CD4-positive, alpha-beta T cell treated with Interleukin-4 for 4 hours (primary cell): ENCODE measurements at regions not wholly inside any gene's neighbourhood (a gene's known extent, or its start where the extent isn't known, plus 50 kb on each side); places are given as distances from the start of the nearest gene placed in this dataset.
"Not testable (repeated sequence)": the region's sequence is repeated elsewhere in the genome, so short reads cannot be mapped to it uniquely, and the experiment has no call there.

Experiments used
- DNase-seq: peaks from one replicate; pipeline ENCODE4 v3.0.0-alpha.2; 2020

- DNase-seq, result no peak
These were observed 437.1 kb downstream of the PLPP3 start for GRCh38 chr1:56142301-56142700.

GRCh38 chr1:56139836-56140235 lies 439.5 kb downstream of the PLPP3 start:
- no peak for DNase-seq

GRCh38 chr1:56137521-56138505 lies 441.6 kb downstream of the PLPP3 start:
- no peak for DNase-seq

- DNase-seq, result no peak
These were observed 442.3 kb downstream of the PLPP3 start for GRCh38 chr1:56137090-56137489.

- no peak for DNase-seq
These were observed 443.6 kb downstream of the PLPP3 start for GRCh38 chr1:56135864-56136147.

GRCh38 chr1:56135069-56135863 lies 444.1 kb downstream of the PLPP3 start:
- DNase-seq, result no peak

- no peak for DNase-seq
These were observed 445.6 kb downstream of the PLPP3 start for GRCh38 chr1:56133522-56134472.

- DNase-seq, result no peak
These were observed 446.8 kb downstream of the PLPP3 start for GRCh38 chr1:56132520-56132919.

GRCh38 chr1:56129837-56130236 lies 449.5 kb downstream of the PLPP3 start:
- no peak for DNase-seq

GRCh38 chr1:56125316-56125715 lies 454.0 kb downstream of the PLPP3 start:
- DNase-seq, result no peak

- DNase-seq, result no peak
These were observed 455.5 kb downstream of the PLPP3 start for GRCh38 chr1:56123826-56124225.

GRCh38 chr1:56123421-56123820 lies 455.9 kb downstream of the PLPP3 start:
- no peak for DNase-seq

GRCh38 chr1:56120021-56120420 lies 459.3 kb downstream of the PLPP3 start:
- DNase-seq, result no peak

GRCh38 chr1:56118676-56119075 lies 460.7 kb downstream of the PLPP3 start:
- DNase-seq, result not testable (repeated sequence)

- DNase-seq, result no peak
These were observed 463.7 kb downstream of the PLPP3 start for GRCh38 chr1:56115701-56116100.

GRCh38 chr1:56113679-56114078 lies 465.7 kb downstream of the PLPP3 start:
- DNase-seq, result no peak

- DNase-seq, result no peak
These were observed 472.1 kb downstream of the PLPP3 start for GRCh38 chr1:56107275-56107638.

GRCh38 chr1:56106531-56107274 lies 472.7 kb downstream of the PLPP3 start:
- no peak for DNase-seq

GRCh38 chr1:56105397-56105796 lies 474.0 kb downstream of the PLPP3 start:
- DNase-seq, result no peak

GRCh38 chr1:56099766-56100265 lies 479.5 kb downstream of the PLPP3 start:
- no peak for DNase-seq

GRCh38 chr1:56098946-56099345 lies 480.4 kb downstream of the PLPP3 start:
- no peak for DNase-seq

- DNase-seq, result no peak
These were observed 481.6 kb downstream of the PLPP3 start for GRCh38 chr1:56097713-56098112.
